ENCODE measurements at regions not wholly inside any gene's neighbourhood (a gene's known extent, or its start where the extent isn't known, plus 50 kb on each side); places are given as distances from the start of the nearest gene placed in this dataset.
"Not testable (repeated sequence)": the region's sequence is repeated elsewhere in the genome, so short reads cannot be mapped to it uniquely, and the experiment has no call there.

GRCh38 chr16:52298769-52299168 lies 248.2 kb downstream of the TOX3 start:
- no peak overlapping the region for H3K27ac ChIP-seq
- TF ChIP-seq POLR2A (IDR thresholded peaks at IDR 0.05) (no peak), CTCF (IDR thresholded peaks at IDR 0.05) (no peak), POLR2AphosphoS5 (IDR thresholded peaks at IDR 0.05; ENCODE audit: insufficient read depth in 1 of 2, low read depth in 1 of 2) (no peak)
- H3K4me1 ChIP-seq = no peaks in the 10 kb centered on the region
- H3K9me3 ChIP-seq = no peaks in the 10 kb centered on the region
- H3K27me3 ChIP-seq = no peaks in the 10 kb centered on the region
- H3K4me3 ChIP-seq = no peak overlapping the region
- no peak for DNase-seq (ENCODE audit: extremely low spot score in 2 of 2)
- no peaks in the 10 kb centered on the region for H3K36me3 ChIP-seq
- intact Hi-C loops (cut with DNase I) = no loop called here

GRCh38 chr16:52296706-52297315 lies 250.1 kb downstream of the TOX3 start:
- H3K36me3 ChIP-seq; H3K9me3 ChIP-seq; H3K4me3 ChIP-seq; intact Hi-C loops (cut with DNase I); H3K27ac ChIP-seq; H3K4me1 ChIP-seq; H3K27me3 ChIP-seq; DNase-seq (ENCODE audit: extremely low spot score in 2 of 2): not testable (repeated sequence)

GRCh38 chr16:52296076-52296475 lies 250.9 kb downstream of the TOX3 start:
- no peaks in the 10 kb centered on the region for H3K27me3 ChIP-seq
- intact Hi-C loops (cut with DNase I) = no loop called here
- no peaks in the 10 kb centered on the region for H3K4me1 ChIP-seq
- no peaks in the 10 kb centered on the region for H3K36me3 ChIP-seq
- H3K9me3 ChIP-seq = no peaks in the 10 kb centered on the region
- TF ChIP-seq POLR2AphosphoS5 (IDR thresholded peaks at IDR 0.05; ENCODE audit: insufficient read depth in 1 of 2, low read depth in 1 of 2) = no peak
- TF ChIP-seq CTCF (IDR thresholded peaks at IDR 0.05) = no peak
- TF ChIP-seq POLR2A (IDR thresholded peaks at IDR 0.05) = no peak
- no peak overlapping the region for H3K27ac ChIP-seq
- no peak overlapping the region for H3K4me3 ChIP-seq
- DNase-seq (ENCODE audit: extremely low spot score in 2 of 2) = no peak

GRCh38 chr16:52294660-52295059 lies 252.3 kb downstream of the TOX3 start:
- no peaks in the 10 kb centered on the region for H3K4me1 ChIP-seq
- H3K27me3 ChIP-seq = no peaks in the 10 kb centered on the region
- H3K27ac ChIP-seq = no peak overlapping the region
- H3K36me3 ChIP-seq = no peaks in the 10 kb centered on the region
- no peak for DNase-seq (ENCODE audit: extremely low spot score in 2 of 2)
- no peaks in the 10 kb centered on the region for H3K9me3 ChIP-seq
- H3K4me3 ChIP-seq = no peak overlapping the region
- TF ChIP-seq CTCF (IDR thresholded peaks at IDR 0.05) (no peak), POLR2A (IDR thresholded peaks at IDR 0.05) (no peak), POLR2AphosphoS5 (IDR thresholded peaks at IDR 0.05; ENCODE audit: insufficient read depth in 1 of 2, low read depth in 1 of 2) (no peak)
- intact Hi-C loops (cut with DNase I) = no loop called here

GRCh38 chr16:52293204-52293603 lies 253.7 kb downstream of the TOX3 start:
- no peaks in the 10 kb centered on the region for H3K27me3 ChIP-seq
- no peaks in the 10 kb centered on the region for H3K36me3 ChIP-seq
- intact Hi-C loops (cut with DNase I) = no loop called here
- H3K4me3 ChIP-seq = no peak overlapping the region
- H3K4me1 ChIP-seq = no peaks in the 10 kb centered on the region
- no peak overlapping the region for H3K27ac ChIP-seq
- TF ChIP-seq POLR2A (IDR thresholded peaks at IDR 0.05) = no peak
- no peak for TF ChIP-seq CTCF (IDR thresholded peaks at IDR 0.05)
- no peak for TF ChIP-seq POLR2AphosphoS5 (IDR thresholded peaks at IDR 0.05; ENCODE audit: insufficient read depth in 1 of 2, low read depth in 1 of 2)
- H3K9me3 ChIP-seq = no peaks in the 10 kb centered on the region
- no peak for DNase-seq (ENCODE audit: extremely low spot score in 2 of 2)

Data from vagina (tissue), 2 donors.